ENCODE measurements at regions not wholly inside any gene's neighbourhood (a gene's known extent, or its start where the extent isn't known, plus 50 kb on each side); places are given as distances from the start of the nearest gene placed in this dataset.

DNA sequence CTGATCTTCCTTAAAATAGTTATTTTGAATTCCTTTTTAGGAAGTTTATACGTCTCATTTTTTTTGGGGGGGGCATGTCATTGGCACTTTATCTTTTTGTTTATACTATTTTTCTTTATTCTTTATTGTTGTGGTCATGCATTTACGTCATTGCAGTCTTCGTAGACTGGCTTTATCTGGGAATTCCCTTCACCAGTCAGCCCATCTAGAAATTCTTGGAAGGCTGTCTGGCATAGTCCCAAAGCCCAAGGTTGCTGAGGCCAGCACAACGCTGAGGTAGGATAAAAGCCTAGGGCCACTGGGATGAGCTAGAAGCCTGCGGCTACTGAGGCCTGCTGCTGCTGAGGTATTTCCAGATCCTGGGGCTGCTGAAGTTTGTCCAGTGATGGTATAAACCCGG, 121.5 kb downstream of the ISOC1 start:
- no peak overlapping the region for H3K9ac ChIP-seq (replicated peaks; ENCODE audit: extremely low read depth, insufficient read depth, low read length)
- no peaks in the 10 kb centered on the region for H3K27me3 ChIP-seq (ENCODE audit: control insufficient read depth in 2 of 2, insufficient read depth in 2 of 2, low read length in 2 of 2)
- POLR2A ChIA-PET = no interaction called here
- no peak for DNase-seq (ENCODE audit: low read depth, low spot score)
- intact Hi-C loops (cut with micrococcal nuclease) (no loop called here), dilution Hi-C loops (cut with MboI; ENCODE audit: extremely low pct_ligation_motif_present, low sequenced_read_pairs) (no loop called here)
- no peaks in the 10 kb centered on the region for H3K36me3 ChIP-seq (ENCODE audit: control insufficient read depth in 2 of 2, extremely low read depth in 1 of 2, insufficient read depth in 2 of 2, low read length in 2 of 2)
- no peak for FAIRE-seq
- TF ChIP-seq, protein P1, sequence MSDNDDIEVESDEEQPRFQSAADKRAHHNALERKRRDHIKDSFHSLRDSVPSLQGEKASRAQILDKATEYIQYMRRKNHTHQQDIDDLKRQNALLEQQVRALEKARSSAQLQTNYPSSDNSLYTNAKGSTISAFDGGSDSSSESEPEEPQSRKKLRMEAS (IDR thresholded peaks at IDR 0.05; ENCODE audit: insufficient read depth, insufficient read length) = no peak
- TF ChIP-seq MYC (IDR thresholded peaks at IDR 0.05; ENCODE audit: low read depth, low read length) (no peak), GATA2 (IDR thresholded peaks at IDR 0.05; ENCODE audit: insufficient read depth, insufficient read length, low read depth, low read length) (no peak), FOS (IDR thresholded peaks at IDR 0.05; ENCODE audit: borderline replicate concordance, insufficient read depth, low read length) (no peak), EZH2 (IDR thresholded peaks at IDR 0.05; ENCODE audit: borderline replicate concordance, low read depth, low read length, severe bottlenecking) (no peak), JUN (IDR thresholded peaks at IDR 0.05; ENCODE audit: borderline replicate concordance, insufficient read depth, insufficient read length, low read depth) (no peak), POLR2A (IDR thresholded peaks at IDR 0.05; ENCODE audit: low read depth, low read length) (no peak), POLR2AphosphoS5 (IDR thresholded peaks at IDR 0.05; ENCODE audit: insufficient read depth, low read depth, low read length) (no peak)
- TF ChIP-seq, protein P2, sequence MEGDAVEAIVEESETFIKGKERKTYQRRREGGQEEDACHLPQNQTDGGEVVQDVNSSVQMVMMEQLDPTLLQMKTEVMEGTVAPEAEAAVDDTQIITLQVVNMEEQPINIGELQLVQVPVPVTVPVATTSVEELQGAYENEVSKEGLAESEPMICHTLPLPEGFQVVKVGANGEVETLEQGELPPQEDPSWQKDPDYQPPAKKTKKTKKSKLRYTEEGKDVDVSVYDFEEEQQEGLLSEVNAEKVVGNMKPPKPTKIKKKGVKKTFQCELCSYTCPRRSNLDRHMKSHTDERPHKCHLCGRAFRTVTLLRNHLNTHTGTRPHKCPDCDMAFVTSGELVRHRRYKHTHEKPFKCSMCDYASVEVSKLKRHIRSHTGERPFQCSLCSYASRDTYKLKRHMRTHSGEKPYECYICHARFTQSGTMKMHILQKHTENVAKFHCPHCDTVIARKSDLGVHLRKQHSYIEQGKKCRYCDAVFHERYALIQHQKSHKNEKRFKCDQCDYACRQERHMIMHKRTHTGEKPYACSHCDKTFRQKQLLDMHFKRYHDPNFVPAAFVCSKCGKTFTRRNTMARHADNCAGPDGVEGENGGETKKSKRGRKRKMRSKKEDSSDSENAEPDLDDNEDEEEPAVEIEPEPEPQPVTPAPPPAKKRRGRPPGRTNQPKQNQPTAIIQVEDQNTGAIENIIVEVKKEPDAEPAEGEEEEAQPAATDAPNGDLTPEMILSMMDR (IDR thresholded peaks at IDR 0.05; ENCODE audit: extremely low read depth in 1 of 2, insufficient read depth in 1 of 2, low read depth in 1 of 2, low read length in 2 of 2) = no peak
- no peaks in the 10 kb centered on the region for H4K20me1 ChIP-seq (replicated peaks; ENCODE audit: control insufficient read depth, extremely low read depth, insufficient read depth, low read length)
- H3K4me3 ChIP-seq (replicated peaks in 1 of 3; ENCODE audit: insufficient read depth in 1 of 3, low read depth in 1 of 3, low read length in 3 of 3) = no peak overlapping the region
- no peak overlapping the region for H3K4me2 ChIP-seq (ENCODE audit: insufficient read depth, low read length)
- H3K9me3 ChIP-seq (replicated peaks; ENCODE audit: control insufficient read depth, insufficient read depth, low read length) = no peaks in the 10 kb centered on the region
- H3K9me1 ChIP-seq (replicated peaks; ENCODE audit: control insufficient read depth, extremely low read depth, insufficient read depth, low read length) = no peaks in the 10 kb centered on the region
- no peak overlapping the region for H3K27ac ChIP-seq (ENCODE audit: insufficient read depth, low read depth, low read length)
- H3K4me1 ChIP-seq (ENCODE audit: control insufficient read depth, extremely low read depth, insufficient read depth, low read length) = no peaks in the 10 kb centered on the region
- no peak overlapping the region for H2AFZ ChIP-seq (ENCODE audit: low read depth, low read length)
- BruUV-seq (replicated peaks) = no TSS peak
- no peaks in the 10 kb centered on the region for H3K79me2 ChIP-seq (ENCODE audit: control insufficient read depth, insufficient read depth, low read length)
- CTCF ChIA-PET = no interaction called here
